ENCODE measurements at regions not wholly inside any gene's neighbourhood (a gene's known extent, or its start where the extent isn't known, plus 50 kb on each side); places are given as distances from the start of the nearest gene placed in this dataset.

- TF ChIP-seq, protein P1, sequence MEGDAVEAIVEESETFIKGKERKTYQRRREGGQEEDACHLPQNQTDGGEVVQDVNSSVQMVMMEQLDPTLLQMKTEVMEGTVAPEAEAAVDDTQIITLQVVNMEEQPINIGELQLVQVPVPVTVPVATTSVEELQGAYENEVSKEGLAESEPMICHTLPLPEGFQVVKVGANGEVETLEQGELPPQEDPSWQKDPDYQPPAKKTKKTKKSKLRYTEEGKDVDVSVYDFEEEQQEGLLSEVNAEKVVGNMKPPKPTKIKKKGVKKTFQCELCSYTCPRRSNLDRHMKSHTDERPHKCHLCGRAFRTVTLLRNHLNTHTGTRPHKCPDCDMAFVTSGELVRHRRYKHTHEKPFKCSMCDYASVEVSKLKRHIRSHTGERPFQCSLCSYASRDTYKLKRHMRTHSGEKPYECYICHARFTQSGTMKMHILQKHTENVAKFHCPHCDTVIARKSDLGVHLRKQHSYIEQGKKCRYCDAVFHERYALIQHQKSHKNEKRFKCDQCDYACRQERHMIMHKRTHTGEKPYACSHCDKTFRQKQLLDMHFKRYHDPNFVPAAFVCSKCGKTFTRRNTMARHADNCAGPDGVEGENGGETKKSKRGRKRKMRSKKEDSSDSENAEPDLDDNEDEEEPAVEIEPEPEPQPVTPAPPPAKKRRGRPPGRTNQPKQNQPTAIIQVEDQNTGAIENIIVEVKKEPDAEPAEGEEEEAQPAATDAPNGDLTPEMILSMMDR (IDR thresholded peaks at IDR 0.05), result no peak
- no peak for TF ChIP-seq POLR2A (IDR thresholded peaks at IDR 0.05)
Measured at GRCh38 chr10:2196272-2196671, 458.9 kb upstream of the ADARB2 start.
